Neural progenitor cell (in vitro differentiated cells): ENCODE measurements at regions not wholly inside any gene's neighbourhood (a gene's known extent, or its start where the extent isn't known, plus 50 kb on each side); places are given as distances from the start of the nearest gene placed in this dataset.

Source experiments
- CTCF ChIP-seq: fragments of 200-600 bp; sonication (generic); IDR thresholded peaks from 2 replicates; pipeline ENCODE4 v1.5.1; 2017; ENCODE audit warnings: antibody characterized with exemption, mild to moderate bottlenecking
- EZH2 ChIP-seq: fragments of 200-600 bp; sonication (generic); IDR thresholded peaks from 2 replicates; pipeline ENCODE4 v1.6.1; 2017; ENCODE audit warnings: antibody characterized with exemption, mild to moderate bottlenecking, moderate library complexity

- TF ChIP-seq CTCF (no peak), EZH2 (no peak)
These were observed 216.1 kb downstream of the HHIPL2 start for GRCh38 chr1:222331765-222332164.
